NB4 (cell line): ENCODE measurements at regions not wholly inside any gene's neighbourhood (a gene's known extent, or its start where the extent isn't known, plus 50 kb on each side); places are given as distances from the start of the nearest gene placed in this dataset.

Experiments used
- DNase-seq: peaks from one replicate; pipeline ENCODE4 v3.0.0; 2010; ENCODE audit warnings: low read depth
- H3K4me3 ChIP-seq: one replicate; pipeline ENCODE4 v1.5.1; 2011; ENCODE audit warnings: mild to moderate bottlenecking, low read depth, low read length, moderate library complexity
- MAX ChIP-seq: IDR thresholded peaks from 2 replicates; pipeline ENCODE4 v1.6.1; 2011; ENCODE audit warnings: low read depth, low read length
- MYC ChIP-seq: IDR thresholded peaks from 2 replicates; pipeline ENCODE4 v1.6.1; 2011; ENCODE audit warnings: low read depth, low read length
- POLR2A ChIP-seq: IDR thresholded peaks from 2 replicates; pipeline ENCODE4 v1.6.1; 2011; ENCODE audit warnings: mild to moderate bottlenecking; ENCODE audit not compliant: insufficient read length; ENCODE audit errors: extremely low read depth
- TF ChIP-seq, protein P1 (sequence below): IDR thresholded peaks from one replicate; pipeline ENCODE4 v1.5.1; 2012; ENCODE audit warnings: low read depth, low read length

DNA sequence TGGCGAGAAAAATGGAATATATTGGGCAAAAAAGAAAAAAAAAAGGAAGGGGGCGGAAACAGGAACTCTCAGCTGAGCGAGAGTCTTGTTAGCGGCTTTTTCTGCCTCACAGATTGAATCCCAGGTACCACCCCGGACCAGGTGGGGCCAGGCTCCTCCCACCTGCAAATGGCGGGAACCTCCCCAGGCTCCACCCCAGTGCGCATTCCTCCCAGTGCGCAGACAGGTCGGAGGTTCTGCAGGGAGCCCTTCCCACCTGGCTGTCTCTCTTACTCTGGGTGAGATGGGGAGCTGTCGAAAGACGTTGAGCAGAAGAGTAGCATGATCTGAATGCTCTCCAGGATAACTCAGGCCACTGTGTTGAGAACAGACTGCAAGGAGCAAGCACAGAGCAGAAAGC, 57.0 kb upstream of the ETV6 start:
- no peak overlapping the region for H3K4me3 ChIP-seq
- TF ChIP-seq MYC (no peak), MAX (no peak), POLR2A (no peak)
- TF ChIP-seq, protein P1, sequence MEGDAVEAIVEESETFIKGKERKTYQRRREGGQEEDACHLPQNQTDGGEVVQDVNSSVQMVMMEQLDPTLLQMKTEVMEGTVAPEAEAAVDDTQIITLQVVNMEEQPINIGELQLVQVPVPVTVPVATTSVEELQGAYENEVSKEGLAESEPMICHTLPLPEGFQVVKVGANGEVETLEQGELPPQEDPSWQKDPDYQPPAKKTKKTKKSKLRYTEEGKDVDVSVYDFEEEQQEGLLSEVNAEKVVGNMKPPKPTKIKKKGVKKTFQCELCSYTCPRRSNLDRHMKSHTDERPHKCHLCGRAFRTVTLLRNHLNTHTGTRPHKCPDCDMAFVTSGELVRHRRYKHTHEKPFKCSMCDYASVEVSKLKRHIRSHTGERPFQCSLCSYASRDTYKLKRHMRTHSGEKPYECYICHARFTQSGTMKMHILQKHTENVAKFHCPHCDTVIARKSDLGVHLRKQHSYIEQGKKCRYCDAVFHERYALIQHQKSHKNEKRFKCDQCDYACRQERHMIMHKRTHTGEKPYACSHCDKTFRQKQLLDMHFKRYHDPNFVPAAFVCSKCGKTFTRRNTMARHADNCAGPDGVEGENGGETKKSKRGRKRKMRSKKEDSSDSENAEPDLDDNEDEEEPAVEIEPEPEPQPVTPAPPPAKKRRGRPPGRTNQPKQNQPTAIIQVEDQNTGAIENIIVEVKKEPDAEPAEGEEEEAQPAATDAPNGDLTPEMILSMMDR: no peak
- DNase-seq: no peak

- TF ChIP-seq MYC (no peak), POLR2A (no peak), MAX (no peak)
- TF ChIP-seq, protein P1: no peak
- H3K4me3 ChIP-seq: no peak overlapping the region
Measured at GRCh38 chr12:11593013-11593412, 56.5 kb upstream of the ETV6 start.

DNA sequence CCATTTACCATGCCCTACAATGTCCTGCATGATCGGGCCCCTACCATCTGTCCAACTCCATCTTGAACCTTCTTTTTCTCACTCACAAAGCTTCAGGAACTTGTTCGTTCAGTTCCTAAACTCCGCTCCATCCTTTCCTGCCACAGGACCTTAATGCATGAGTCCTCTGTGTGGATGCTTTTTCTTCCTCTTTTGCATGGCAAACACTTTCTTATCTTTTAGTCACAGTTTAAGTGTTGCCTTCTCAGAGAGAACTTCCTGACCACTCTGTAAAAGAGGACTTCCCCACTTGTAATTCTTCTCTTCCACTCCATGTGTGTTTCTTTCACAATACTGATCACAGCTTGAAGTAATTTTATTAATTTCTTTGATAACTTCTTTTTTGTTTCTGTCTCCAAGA, 54.4 kb upstream of the ETV6 start:
- TF ChIP-seq, protein P1: no peak
- TF ChIP-seq MAX (no peak), MYC (no peak), POLR2A (no peak)
- H3K4me3 ChIP-seq: no peak overlapping the region

More at GRCh38 chr12:11593013-11593412, 56.5 kb upstream of the ETV6 start:
- no peak for DNase-seq

DNA sequence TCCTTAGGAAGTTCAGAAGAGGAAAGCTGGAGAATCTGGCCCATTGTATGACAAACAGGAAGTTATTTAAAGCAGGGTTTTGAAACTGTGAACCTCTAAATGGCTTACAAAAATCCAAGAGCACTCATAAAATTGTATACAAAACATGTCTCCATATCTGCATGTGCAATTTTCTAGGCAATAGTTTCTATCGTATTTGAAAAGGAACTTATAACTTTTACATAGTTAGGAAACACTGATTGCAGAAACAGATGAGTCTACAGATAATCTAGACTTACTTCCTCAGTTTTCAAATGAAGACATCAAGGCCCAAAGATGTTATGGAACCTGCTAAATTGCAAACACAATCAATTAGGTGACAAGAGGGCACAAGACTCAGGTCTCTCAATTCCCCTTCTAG, 53.3 kb upstream of the ETV6 start:
- H3K4me3 ChIP-seq: no peak overlapping the region
- DNase-seq: peak; percentile 52
- no peak for TF ChIP-seq MYC
- no peak for TF ChIP-seq POLR2A
- TF ChIP-seq MAX: no peak
- TF ChIP-seq, protein P1: no peak

More for the DNA sequence above, 54.4 kb upstream of the ETV6 start:
- DNase-seq: peak; percentile 65

DNA sequence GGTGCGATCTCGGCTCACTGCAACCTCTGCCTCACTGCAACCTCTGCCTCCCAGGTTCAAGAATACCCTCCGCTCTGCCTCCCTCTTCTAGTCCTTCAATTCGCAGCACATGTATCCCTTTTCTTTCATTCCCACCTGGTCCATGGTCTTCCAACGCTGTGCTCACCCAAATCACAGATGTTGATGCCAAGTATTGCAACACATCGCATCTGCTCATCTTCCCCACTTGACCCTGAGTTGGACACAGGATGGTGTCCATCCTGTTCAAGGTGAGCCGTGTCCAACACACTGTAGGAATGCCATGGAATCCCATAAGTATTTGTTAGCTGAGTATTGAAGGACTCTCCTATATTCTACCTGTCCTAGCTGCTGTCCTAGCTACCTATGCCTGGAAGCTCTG, 50.6 kb upstream of the ETV6 start:
- DNase-seq: no peak
- TF ChIP-seq MAX (no peak), MYC (no peak), POLR2A (no peak)
- TF ChIP-seq, protein P1: no peak
- H3K4me3 ChIP-seq: no peak overlapping the region
